Fibroblast of lung (primary cell): ENCODE measurements at regions not wholly inside any gene's neighbourhood (a gene's known extent, or its start where the extent isn't known, plus 50 kb on each side); places are given as distances from the start of the nearest gene placed in this dataset.

ENCODE experiments used
- DNase-seq, 2 donors: peaks; one replicate each; pipeline versions ENCODE4 v3.0.0 to v3.0.0-alpha.2; 2010; ENCODE audit warnings: low read depth in 2 of 2
- H2AFZ ChIP-seq: 2 replicates; pipeline ENCODE4 v1.5.1; 2012; ENCODE audit warnings: low read length, control low read depth, inconsistent platforms
- H3K27ac ChIP-seq: 2 replicates; pipeline ENCODE4 v1.5.1; 2011; ENCODE audit warnings: low read length, control low read depth; ENCODE audit not compliant: insufficient read depth
- H3K27me3 ChIP-seq: 2 replicates; pipeline ENCODE4 v1.5.1; 2011; ENCODE audit warnings: mild to moderate bottlenecking, low read length; ENCODE audit not compliant: control insufficient read depth, insufficient read depth
- H3K36me3 ChIP-seq: 2 replicates; pipeline ENCODE4 v1.5.1; 2011; ENCODE audit warnings: low read length; ENCODE audit not compliant: control insufficient read depth, insufficient read depth
- H3K4me1 ChIP-seq: 2 replicates; pipeline ENCODE4 v1.5.1; 2011; ENCODE audit warnings: low read length; ENCODE audit not compliant: control insufficient read depth, insufficient read depth; ENCODE audit errors: extremely low read depth
- H3K4me2 ChIP-seq: 2 replicates; pipeline ENCODE4 v1.5.1; 2011; ENCODE audit warnings: low read length, control low read depth; ENCODE audit not compliant: insufficient read depth; ENCODE audit errors: extremely low read depth
- H3K4me3 ChIP-seq, 4 experiments: fragments of 200-600 bp in 1 of 4; sonication (generic) in 1 of 4; replicated peaks in 1 of 4; 2 replicates each; pipeline ENCODE4 v1.5.1; 2011 to 2016; ENCODE audit warnings: low read length in 4 of 4, low read depth in 3 of 4, mild to moderate bottlenecking in 3 of 4, control low read depth in 2 of 4, inconsistent platforms in 1 of 4, mixed read lengths in 1 of 4; ENCODE audit not compliant: insufficient read depth in 1 of 4; ENCODE audit errors: control extremely low read depth in 1 of 4
- H3K79me2 ChIP-seq: 2 replicates; pipeline ENCODE4 v1.5.1; 2012; ENCODE audit warnings: mild to moderate bottlenecking, low read length, inconsistent platforms; ENCODE audit not compliant: control insufficient read depth, insufficient read depth
- H3K9ac ChIP-seq: 2 replicates; pipeline ENCODE4 v1.5.1; 2011; ENCODE audit warnings: mild to moderate bottlenecking, low read length, control low read depth; ENCODE audit not compliant: insufficient read depth
- H3K9me3 ChIP-seq: 2 replicates; pipeline ENCODE4 v1.5.1; 2012; ENCODE audit warnings: low read depth, low read length; ENCODE audit not compliant: control insufficient read depth, insufficient read depth
- H4K20me1 ChIP-seq: 2 replicates; pipeline ENCODE4 v1.5.1; 2011; ENCODE audit warnings: low read length; ENCODE audit not compliant: control insufficient read depth, insufficient read depth; ENCODE audit errors: extremely low read depth
- EZH2 ChIP-seq: IDR thresholded peaks from 2 replicates; pipeline ENCODE4 v1.5.1; 2012; ENCODE audit warnings: low read length, control low read depth, mild to moderate bottlenecking; ENCODE audit errors: missing control alignments
- TF ChIP-seq, protein P1 (sequence below), 2 donors: IDR thresholded peaks in 1 of 2; conservative IDR thresholded peaks in 1 of 2; 1 replicate in 1 of 2; 2 replicates in 1 of 2; pipeline ENCODE4 v1.5.1; 2011 to 2012; ENCODE audit warnings: low read length in 2 of 2, control low read depth in 1 of 2, inconsistent platforms in 1 of 2, low read depth in 1 of 2, mild to moderate bottlenecking in 1 of 2

DNA sequence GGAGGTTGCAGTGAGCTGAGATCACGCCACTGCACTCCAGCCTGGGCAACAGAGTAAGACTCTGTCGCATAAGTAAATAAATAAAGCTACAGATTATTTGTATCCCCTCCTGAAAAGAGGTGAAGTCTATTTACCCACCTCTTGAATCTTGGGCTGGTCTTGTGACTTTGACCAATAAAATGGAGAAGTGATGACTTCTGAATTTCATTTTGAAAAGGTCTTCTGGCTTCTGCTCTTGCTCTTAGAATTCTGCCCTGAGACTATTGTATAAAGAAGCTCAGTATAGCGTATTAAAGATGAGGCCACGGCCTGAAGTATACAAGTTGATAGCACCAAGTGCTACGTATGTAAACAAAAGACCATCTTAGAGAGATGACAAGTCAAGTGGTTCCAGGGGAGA, 88.3 kb upstream of the AMN1 start:
- Histone ChIP-seq H3K27ac (no peak overlapping the region), H3K36me3 (no peaks in the 10 kb centered on the region)

DNA sequence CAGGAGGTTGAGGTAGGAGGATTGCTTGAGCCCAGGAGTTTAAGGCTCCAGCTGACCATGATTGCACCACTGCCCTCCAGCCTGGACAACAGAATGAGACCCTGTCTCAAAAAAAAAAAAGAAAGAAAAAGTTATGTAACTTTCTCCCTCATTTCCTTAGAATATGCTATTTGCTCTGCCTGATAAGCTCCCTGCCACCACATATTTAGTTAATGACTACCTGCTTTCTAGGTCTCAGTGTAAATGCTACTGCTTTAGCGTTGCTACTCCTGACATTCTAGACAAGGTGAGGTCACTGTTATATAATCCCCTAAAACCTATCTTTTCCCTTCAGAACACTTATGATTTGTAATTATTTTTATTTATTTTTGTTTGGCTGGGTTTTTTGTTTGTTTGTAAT, 86.3 kb upstream of the AMN1 start:
- no peaks in the 10 kb centered on the region for H3K4me1 ChIP-seq
- peak in 1 of 2 donors; percentile 26 for DNase-seq
- H3K4me3 ChIP-seq = no peak overlapping the region
- no peaks in the 10 kb centered on the region for H3K27me3 ChIP-seq
- no peak overlapping the region for H3K27ac ChIP-seq
- no peak overlapping the region for H2AFZ ChIP-seq
- no peaks in the 10 kb centered on the region for H3K79me2 ChIP-seq
- H3K36me3 ChIP-seq = no peaks in the 10 kb centered on the region
- no peaks in the 10 kb centered on the region for H3K9me3 ChIP-seq
- no peak overlapping the region for H3K4me2 ChIP-seq
- TF ChIP-seq, protein P1, sequence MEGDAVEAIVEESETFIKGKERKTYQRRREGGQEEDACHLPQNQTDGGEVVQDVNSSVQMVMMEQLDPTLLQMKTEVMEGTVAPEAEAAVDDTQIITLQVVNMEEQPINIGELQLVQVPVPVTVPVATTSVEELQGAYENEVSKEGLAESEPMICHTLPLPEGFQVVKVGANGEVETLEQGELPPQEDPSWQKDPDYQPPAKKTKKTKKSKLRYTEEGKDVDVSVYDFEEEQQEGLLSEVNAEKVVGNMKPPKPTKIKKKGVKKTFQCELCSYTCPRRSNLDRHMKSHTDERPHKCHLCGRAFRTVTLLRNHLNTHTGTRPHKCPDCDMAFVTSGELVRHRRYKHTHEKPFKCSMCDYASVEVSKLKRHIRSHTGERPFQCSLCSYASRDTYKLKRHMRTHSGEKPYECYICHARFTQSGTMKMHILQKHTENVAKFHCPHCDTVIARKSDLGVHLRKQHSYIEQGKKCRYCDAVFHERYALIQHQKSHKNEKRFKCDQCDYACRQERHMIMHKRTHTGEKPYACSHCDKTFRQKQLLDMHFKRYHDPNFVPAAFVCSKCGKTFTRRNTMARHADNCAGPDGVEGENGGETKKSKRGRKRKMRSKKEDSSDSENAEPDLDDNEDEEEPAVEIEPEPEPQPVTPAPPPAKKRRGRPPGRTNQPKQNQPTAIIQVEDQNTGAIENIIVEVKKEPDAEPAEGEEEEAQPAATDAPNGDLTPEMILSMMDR (conservative IDR thresholded peaks at IDR 0.05 in 1 of 2, IDR thresholded peaks at IDR 0.05 in 1 of 2; ENCODE audit: low read depth in 1 of 2, low read length in 2 of 2) = no peak
- no peak for TF ChIP-seq EZH2
- no peaks in the 10 kb centered on the region for H4K20me1 ChIP-seq
- H3K9ac ChIP-seq = no peak overlapping the region

More for the DNA sequence above, 88.3 kb upstream of the AMN1 start:
- Histone ChIP-seq H3K4me2 (no peak overlapping the region), H4K20me1 (no peaks in the 10 kb centered on the region), H3K4me1 (no peaks in the 10 kb centered on the region), H2AFZ (no peak overlapping the region), H3K9ac (no peak overlapping the region), H3K9me3 (no peaks in the 10 kb centered on the region), H3K79me2 (no peaks in the 10 kb centered on the region), H3K27me3 (no peaks in the 10 kb centered on the region), H3K4me3 (no peak overlapping the region)
- DNase-seq = no peak
- TF ChIP-seq EZH2 = no peak
- TF ChIP-seq, protein P1 (conservative IDR thresholded peaks at IDR 0.05 in 1 of 2, IDR thresholded peaks at IDR 0.05 in 1 of 2; ENCODE audit: low read depth in 1 of 2, low read length in 2 of 2) = no peak

DNA sequence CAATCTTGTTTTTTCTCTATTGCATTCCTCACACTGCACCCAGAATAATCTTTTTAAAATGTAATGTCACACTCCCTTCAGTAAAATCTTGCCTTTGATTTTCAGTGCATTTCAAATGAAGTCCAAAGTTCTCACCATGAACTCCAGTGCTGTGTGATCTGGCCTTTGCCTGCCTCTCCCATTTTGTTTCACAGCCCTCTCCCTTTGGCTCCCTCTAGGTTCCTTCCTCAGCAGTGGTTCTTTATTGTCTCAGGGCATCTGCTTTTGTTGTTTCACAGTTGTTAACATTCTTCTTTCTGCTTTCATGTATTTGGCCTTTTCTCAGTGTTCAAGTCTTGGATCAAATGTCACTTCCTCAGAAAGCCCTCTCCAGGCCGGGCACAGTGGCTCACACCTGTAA, 84.5 kb upstream of the AMN1 start:
- Histone ChIP-seq H2AFZ (no peak overlapping the region), H4K20me1 (no peaks in the 10 kb centered on the region)

More for the DNA sequence above, 84.5 kb upstream of the AMN1 start:
- Histone ChIP-seq H3K4me3 (no peak overlapping the region), H3K4me1 (no peaks in the 10 kb centered on the region), H3K27me3 (no peaks in the 10 kb centered on the region), H3K4me2 (no peak overlapping the region), H3K9ac (no peak overlapping the region), H3K36me3 (no peaks in the 10 kb centered on the region), H3K79me2 (no peaks in the 10 kb centered on the region), H3K9me3 (no peaks in the 10 kb centered on the region), H3K27ac (no peak overlapping the region)
- DNase-seq = no peak
- TF ChIP-seq, protein P1 (conservative IDR thresholded peaks at IDR 0.05 in 1 of 2, IDR thresholded peaks at IDR 0.05 in 1 of 2; ENCODE audit: low read depth in 1 of 2, low read length in 2 of 2) = peak in 1 of 2 donors; percentile 20
- TF ChIP-seq EZH2 = no peak
